ENCODE measurements at regions not wholly inside any gene's neighbourhood (a gene's known extent, or its start where the extent isn't known, plus 50 kb on each side); places are given as distances from the start of the nearest gene placed in this dataset.

DNA sequence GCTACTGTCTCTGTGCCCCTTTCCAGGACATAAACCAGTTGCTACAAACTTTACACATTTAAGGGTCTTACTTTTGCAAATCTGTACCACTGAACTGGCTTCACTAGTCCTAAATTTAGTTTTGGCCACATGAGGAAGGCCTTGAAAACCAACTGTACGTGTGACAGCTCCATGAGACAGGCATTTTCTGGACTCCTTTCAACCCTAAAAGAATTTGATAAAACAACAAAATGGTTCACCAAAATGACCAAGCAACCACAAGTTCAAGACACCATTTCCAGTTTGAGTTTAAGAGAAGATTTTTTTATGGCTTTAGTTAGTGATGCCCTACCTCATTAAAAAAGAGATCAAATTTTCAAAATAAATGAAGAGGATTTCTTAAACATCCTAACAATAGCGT, 246.4 kb downstream of the ZNF674 start:
- Histone ChIP-seq H3K27ac (ENCODE audit: low read depth, low read length) (no peak overlapping the region), H3K27me3 (ENCODE audit: control insufficient read depth, insufficient read depth, low read length) (no peaks in the 10 kb centered on the region), H3K9me3 (ENCODE audit: control insufficient read depth, insufficient read depth, low read length) (no peaks in the 10 kb centered on the region), H3K4me3 (ENCODE audit: low read depth, low read length) (no peak overlapping the region)
- ChIA-PET POLR2A (no interaction called here), CTCF (no interaction called here)
- no peak for DNase-seq (ENCODE audit: low read depth, low spot score)
- TF ChIP-seq, protein P1, sequence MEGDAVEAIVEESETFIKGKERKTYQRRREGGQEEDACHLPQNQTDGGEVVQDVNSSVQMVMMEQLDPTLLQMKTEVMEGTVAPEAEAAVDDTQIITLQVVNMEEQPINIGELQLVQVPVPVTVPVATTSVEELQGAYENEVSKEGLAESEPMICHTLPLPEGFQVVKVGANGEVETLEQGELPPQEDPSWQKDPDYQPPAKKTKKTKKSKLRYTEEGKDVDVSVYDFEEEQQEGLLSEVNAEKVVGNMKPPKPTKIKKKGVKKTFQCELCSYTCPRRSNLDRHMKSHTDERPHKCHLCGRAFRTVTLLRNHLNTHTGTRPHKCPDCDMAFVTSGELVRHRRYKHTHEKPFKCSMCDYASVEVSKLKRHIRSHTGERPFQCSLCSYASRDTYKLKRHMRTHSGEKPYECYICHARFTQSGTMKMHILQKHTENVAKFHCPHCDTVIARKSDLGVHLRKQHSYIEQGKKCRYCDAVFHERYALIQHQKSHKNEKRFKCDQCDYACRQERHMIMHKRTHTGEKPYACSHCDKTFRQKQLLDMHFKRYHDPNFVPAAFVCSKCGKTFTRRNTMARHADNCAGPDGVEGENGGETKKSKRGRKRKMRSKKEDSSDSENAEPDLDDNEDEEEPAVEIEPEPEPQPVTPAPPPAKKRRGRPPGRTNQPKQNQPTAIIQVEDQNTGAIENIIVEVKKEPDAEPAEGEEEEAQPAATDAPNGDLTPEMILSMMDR (IDR thresholded peaks at IDR 0.05; ENCODE audit: low read depth, low read length): no peak

DNA sequence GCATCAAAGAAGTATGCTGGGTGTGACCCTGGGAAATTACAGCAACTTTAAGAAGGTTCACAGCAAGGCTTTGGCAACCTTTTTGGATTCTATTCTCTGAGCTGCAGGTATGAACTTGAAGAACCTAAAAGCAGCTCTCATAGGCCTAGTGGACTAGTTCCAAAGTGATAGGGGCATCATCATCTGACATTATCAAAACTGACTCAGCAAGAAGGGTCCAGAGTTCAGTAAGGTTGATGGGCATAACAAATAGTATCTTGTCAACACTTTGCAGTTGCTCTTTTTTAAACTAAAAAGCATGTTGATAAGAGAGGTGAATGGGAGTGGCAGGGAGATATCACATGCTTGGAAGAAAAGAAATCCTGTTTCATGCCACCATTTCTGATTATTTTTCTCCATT, 249.3 kb downstream of the ZNF674 start:
- POLR2A ChIA-PET: no interaction called here
- Histone ChIP-seq H3K9me3 (ENCODE audit: control insufficient read depth, insufficient read depth, low read length) (no peaks in the 10 kb centered on the region), H3K4me3 (ENCODE audit: low read depth, low read length) (no peak overlapping the region), H3K27me3 (ENCODE audit: control insufficient read depth, insufficient read depth, low read length) (no peaks in the 10 kb centered on the region), H3K27ac (ENCODE audit: low read depth, low read length) (no peak overlapping the region)
- TF ChIP-seq, protein P1 (IDR thresholded peaks at IDR 0.05; ENCODE audit: low read depth, low read length): no peak
- DNase-seq (ENCODE audit: low read depth, low spot score): no peak
- CTCF ChIA-PET: no interaction called here

DNA sequence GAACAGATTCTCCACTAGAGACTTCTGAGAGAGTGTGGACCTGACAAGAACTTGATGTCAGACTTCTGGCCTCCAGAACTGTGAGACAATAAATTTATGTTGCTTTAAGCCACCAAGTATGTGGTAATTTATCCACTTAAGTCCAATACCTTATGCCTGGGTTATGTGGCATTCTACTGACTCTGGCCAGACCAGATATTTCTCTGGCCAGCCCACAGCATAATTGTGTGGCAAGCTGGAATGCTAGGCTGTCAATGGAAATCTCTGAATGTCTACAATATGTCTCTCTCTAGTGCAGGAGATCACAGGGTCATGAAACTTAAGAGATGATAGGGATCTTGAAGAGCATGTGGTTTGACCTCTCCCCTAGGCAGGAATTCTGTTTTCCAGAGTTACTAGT, 251.0 kb downstream of the ZNF674 start:
- TF ChIP-seq, protein P1 (IDR thresholded peaks at IDR 0.05; ENCODE audit: low read depth, low read length): no peak
- Histone ChIP-seq H3K9me3 (ENCODE audit: control insufficient read depth, insufficient read depth, low read length) (no peaks in the 10 kb centered on the region), H3K27me3 (ENCODE audit: control insufficient read depth, insufficient read depth, low read length) (no peaks in the 10 kb centered on the region), H3K27ac (ENCODE audit: low read depth, low read length) (no peak overlapping the region), H3K4me3 (ENCODE audit: low read depth, low read length) (no peak overlapping the region)
- ChIA-PET CTCF (no interaction called here), POLR2A (no interaction called here)
- no peak for DNase-seq (ENCODE audit: low read depth, low spot score)

DNA sequence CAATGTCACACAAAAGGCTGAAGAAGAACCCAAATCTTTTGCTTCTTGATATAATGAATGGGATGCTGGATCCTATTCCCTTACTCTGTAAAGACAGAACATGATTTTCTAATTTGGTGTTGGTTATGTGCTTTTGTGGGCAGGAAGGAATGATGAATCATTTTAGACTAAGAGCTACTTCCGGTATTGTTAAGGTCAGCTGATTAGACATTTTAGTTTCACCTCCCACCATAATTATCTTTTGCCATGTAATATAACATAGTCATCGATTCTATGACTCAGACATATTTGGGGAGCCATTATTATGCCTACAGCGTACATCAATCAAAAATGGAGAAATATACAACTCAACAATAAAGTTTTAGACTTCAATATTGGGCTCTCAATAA, 265.3 kb downstream of the ZNF674 start:
- no peak for DNase-seq (ENCODE audit: low read depth, low spot score)
- ChIA-PET POLR2A (interaction anchor here (0.5 to 0.7 kb wide), 2 partner anchors 82 to 385 kb away, joined by 3 to 5 read pairs; no protein-coding TSS in a partner anchor), CTCF (no interaction called here)
- TF ChIP-seq, protein P1 (IDR thresholded peaks at IDR 0.05; ENCODE audit: low read depth, low read length): no peak
- H3K27me3 ChIP-seq (ENCODE audit: control insufficient read depth, insufficient read depth, low read length): no peaks in the 10 kb centered on the region
- H3K9me3 ChIP-seq (ENCODE audit: control insufficient read depth, insufficient read depth, low read length): no peaks in the 10 kb centered on the region
- no peak overlapping the region for H3K27ac ChIP-seq (ENCODE audit: low read depth, low read length)
- H3K4me3 ChIP-seq (ENCODE audit: low read depth, low read length): no peak overlapping the region

DNA sequence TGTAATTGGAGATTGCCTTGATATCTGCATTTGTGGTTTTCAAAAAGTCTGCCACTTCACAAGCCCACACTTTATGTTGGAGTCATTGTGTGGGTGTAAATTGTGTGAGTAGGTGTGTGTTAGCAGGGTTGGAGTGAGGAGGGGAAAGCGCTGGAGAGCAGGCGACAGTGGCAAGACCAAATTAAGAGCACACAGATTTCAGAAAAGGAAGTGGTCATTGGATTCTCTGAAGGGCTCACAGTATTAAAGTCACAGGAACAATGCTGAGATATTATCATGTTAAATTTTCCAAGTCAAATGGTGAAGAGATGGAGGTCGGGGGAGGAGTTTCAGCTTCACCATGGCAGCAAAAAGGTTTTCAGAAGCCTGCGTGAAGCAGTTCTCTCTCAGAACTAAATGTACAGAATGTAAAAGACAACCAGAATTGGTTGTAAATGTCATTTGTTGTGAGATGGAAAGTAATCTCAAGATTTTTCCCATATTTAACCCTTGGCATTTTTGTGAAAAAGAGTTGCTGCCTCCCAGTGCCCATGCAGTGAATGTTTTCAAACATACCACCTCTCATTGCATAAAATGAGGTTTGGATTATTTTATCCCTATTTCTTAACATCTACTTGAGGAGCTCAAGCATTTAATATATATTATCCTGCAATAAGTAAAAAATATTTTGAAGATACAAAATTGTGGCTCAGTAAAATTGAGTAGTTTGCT, 265.9 kb downstream of the ZNF674 start:
- H3K4me3 ChIP-seq (ENCODE audit: low read depth, low read length): no peak overlapping the region
- H3K27me3 ChIP-seq (ENCODE audit: control insufficient read depth, insufficient read depth, low read length): no peaks in the 10 kb centered on the region
- POLR2A ChIA-PET: interaction anchor here (0.7 kb wide), 1 partner anchor 384 kb away, joined by 3 read pairs; no protein-coding TSS in a partner anchor
- DNase-seq (ENCODE audit: low read depth, low spot score): no peak
- H3K9me3 ChIP-seq (ENCODE audit: control insufficient read depth, insufficient read depth, low read length): no peaks in the 10 kb centered on the region
- TF ChIP-seq, protein P1 (IDR thresholded peaks at IDR 0.05; ENCODE audit: low read depth, low read length): no peak
- CTCF ChIA-PET: no interaction called here
- H3K27ac ChIP-seq (ENCODE audit: low read depth, low read length): no peak overlapping the region

Measured in AG04450 (cell line).